H1 (cell line): ENCODE measurements at regions not wholly inside any gene's neighbourhood (a gene's known extent, or its start where the extent isn't known, plus 50 kb on each side); places are given as distances from the start of the nearest gene placed in this dataset.

Experiments used
- CTCF ChIA-PET: fragments of 300-600 bp; sonication (Branson Sonifier 250); formaldehyde crosslinking; loops from one replicate; lab custom pipeline; 2021; ENCODE audit not compliant: partially characterized antibody; lab: Charles Lee
- POLR2A ChIA-PET: fragments of 300-600 bp; sonication (Branson Sonifier 250); formaldehyde crosslinking; loops from one replicate; lab custom pipeline; 2021; ENCODE audit warnings: inconsistent platforms; ENCODE audit not compliant: partially characterized antibody; lab: Charles Lee
- DNase-seq, 2 experiments: peaks; one replicate each; pipeline versions ENCODE4 v3.0.0 to v3.0.0-alpha.2; 2010 to 2022; ENCODE audit warnings: low spot score in 2 of 2, low read depth in 1 of 2, mixed read lengths in 1 of 2
- FAIRE-seq: peaks from 2 replicates; lab custom pipeline; 2011; peaks lifted over from hg19 to GRCh38; lab: Jason Lieb, UNC
- H2AFZ ChIP-seq: 2 replicates; pipeline ENCODE4 v1.8.1; 2012; ENCODE audit warnings: low read length, inconsistent platforms
- H2AK5ac ChIP-seq: 2 replicates; pipeline ENCODE4 v1.6.1; 2013; ENCODE audit warnings: low read depth, low read length
- H2BK120ac ChIP-seq: replicated peaks from 2 replicates; pipeline ENCODE3; 2013; ENCODE audit warnings: low read depth, low read length, inconsistent platforms
- H2BK12ac ChIP-seq: 2 replicates; pipeline ENCODE4 v1.6.1; 2013; ENCODE audit warnings: low read depth, low read length
- H2BK15ac ChIP-seq: 2 replicates; pipeline ENCODE4 v1.6.1; 2013; ENCODE audit warnings: low read length
- H2BK20ac ChIP-seq: 2 replicates; pipeline ENCODE4 v1.6.1; 2013; ENCODE audit warnings: low read length
- H2BK5ac ChIP-seq: 2 replicates; pipeline ENCODE4 v1.6.1; 2013; ENCODE audit warnings: low read depth, low read length
- H3K14ac ChIP-seq: 2 replicates; pipeline ENCODE4 v1.6.1; 2013; ENCODE audit warnings: inconsistent platforms; ENCODE audit not compliant: insufficient read length
- H3K18ac ChIP-seq: 2 replicates; pipeline ENCODE4 v1.6.1; 2013; ENCODE audit warnings: low read length; ENCODE audit errors: extremely low read depth
- H3K23ac ChIP-seq: 2 replicates; pipeline ENCODE4 v1.6.1; 2013; ENCODE audit warnings: inconsistent platforms; ENCODE audit not compliant: insufficient read length
- H3K23me2 ChIP-seq: 2 replicates; pipeline ENCODE4 v1.6.1; 2013; ENCODE audit warnings: low read depth, low read length
- H3K27ac ChIP-seq: 2 replicates; pipeline ENCODE4 v1.6.1; 2011; ENCODE audit warnings: low read depth, low read length, inconsistent platforms
- H3K27me3 ChIP-seq, 4 experiments: replicated peaks in 1 of 4; 1 replicate in 1 of 4; 2 replicates in 3 of 4; pipeline versions ENCODE4 v1.6.1 to v1.8.1; 2011 to 2013; ENCODE audit warnings: low read length in 3 of 4, mild to moderate bottlenecking in 3 of 4, inconsistent platforms in 2 of 4, mixed read lengths in 2 of 4, moderate library complexity in 1 of 4; ENCODE audit not compliant: control insufficient read depth in 3 of 4, insufficient read depth in 3 of 4; ENCODE audit errors: extremely low read depth in 1 of 4
- H3K36me3 ChIP-seq, 4 experiments: 2 replicates each; pipeline versions ENCODE4 v1.6.1 to v1.8.1; 2011 to 2013; ENCODE audit warnings: mild to moderate bottlenecking in 4 of 4, low read length in 3 of 4, moderate library complexity in 2 of 4, control low read depth in 1 of 4, inconsistent platforms in 1 of 4; ENCODE audit not compliant: insufficient read depth in 4 of 4, control insufficient read depth in 2 of 4
- H3K4ac ChIP-seq: replicated peaks from 2 replicates; pipeline ENCODE3; 2013; ENCODE audit warnings: low read length, low read depth, mixed read lengths, inconsistent platforms; ENCODE audit not compliant: insufficient read length
- H3K4me1 ChIP-seq, 4 experiments: replicated peaks in 1 of 4; 1 replicate in 1 of 4; 2 replicates in 3 of 4; pipeline versions ENCODE4 v1.6.1 to v1.8.1; 2011 to 2013; ENCODE audit warnings: low read length in 3 of 4, inconsistent platforms in 2 of 4, mixed read lengths in 1 of 4; ENCODE audit not compliant: insufficient read depth in 4 of 4, control insufficient read depth in 3 of 4
- H3K4me2 ChIP-seq, 2 experiments: 2 replicates each; pipeline versions ENCODE4 v1.6.1 to v1.8.1; 2011 to 2013; ENCODE audit warnings: low read depth in 2 of 2, low read length in 2 of 2, control low read depth in 1 of 2, inconsistent platforms in 1 of 2, mild to moderate bottlenecking in 1 of 2; ENCODE audit not compliant: insufficient read depth in 1 of 2
- H3K4me3 ChIP-seq, 4 experiments: fragments of 200-600, 300-600 bp in 1 of 4; sonication (generic), shearing (Covaris generic), sonication (Bioruptor Twin) in 1 of 4; 2 replicates each; pipeline versions ENCODE4 v1.5.1 to v1.8.1; 2011 to 2016; ENCODE audit warnings: low read length in 4 of 4, low read depth in 3 of 4, control low read depth in 2 of 4, inconsistent platforms in 2 of 4, mild to moderate bottlenecking in 2 of 4, mixed read lengths in 1 of 4, moderate library complexity in 1 of 4; ENCODE audit not compliant: insufficient read depth in 2 of 4; ENCODE audit errors: extremely low read depth in 1 of 4
- H3K56ac ChIP-seq: replicated peaks from 2 replicates; pipeline ENCODE3; 2013; ENCODE audit warnings: low read depth, mild to moderate bottlenecking, mixed read lengths, low read length, inconsistent platforms; ENCODE audit not compliant: insufficient read length
- H3K79me1 ChIP-seq: 2 replicates; pipeline ENCODE4 v1.6.1; 2013; ENCODE audit warnings: low read depth, low read length, control low read depth
- H3K79me2 ChIP-seq, 2 experiments: 2 replicates each; pipeline versions ENCODE4 v1.6.1 to v1.8.1; 2012 to 2013; ENCODE audit warnings: low read length in 2 of 2, mild to moderate bottlenecking in 2 of 2, inconsistent platforms in 1 of 2; ENCODE audit not compliant: insufficient read depth in 2 of 2, control insufficient read depth in 1 of 2
- H3K9ac ChIP-seq, 4 experiments: replicated peaks in 1 of 4; 1 replicate in 1 of 4; 2 replicates in 3 of 4; pipeline versions ENCODE4 v1.6.1 to v1.8.1; 2011 to 2013; ENCODE audit warnings: low read depth in 3 of 4, low read length in 3 of 4, control low read depth in 2 of 4, mild to moderate bottlenecking in 2 of 4, moderate library complexity in 2 of 4, inconsistent platforms in 1 of 4; ENCODE audit errors: extremely low read depth in 1 of 4
- H3K9me3 ChIP-seq, 2 experiments: 2 replicates each; pipeline versions ENCODE4 v1.6.1 to v1.8.1; 2012 to 2013; ENCODE audit warnings: mild to moderate bottlenecking in 2 of 2, moderate library complexity in 2 of 2, control low read depth in 1 of 2, inconsistent platforms in 1 of 2, low read depth in 1 of 2, low read length in 1 of 2, mixed read lengths in 1 of 2; ENCODE audit not compliant: insufficient read depth in 2 of 2
- H4K20me1 ChIP-seq, 2 experiments: replicated peaks in 1 of 2; 2 replicates each; pipeline versions ENCODE3 to v1.8.1; 2011 to 2013; ENCODE audit warnings: inconsistent platforms in 2 of 2, low read length in 2 of 2, mild to moderate bottlenecking in 1 of 2; ENCODE audit not compliant: insufficient read depth in 2 of 2, control insufficient read depth in 1 of 2
- H4K5ac ChIP-seq: 2 replicates; pipeline ENCODE4 v1.6.1; 2013; ENCODE audit warnings: low read length, low read depth, mixed read lengths, inconsistent platforms; ENCODE audit not compliant: insufficient read length
- H4K8ac ChIP-seq: 2 replicates; pipeline ENCODE4 v1.8.0; 2013; ENCODE audit warnings: mild to moderate bottlenecking, moderate library complexity, low read length, inconsistent platforms; ENCODE audit not compliant: insufficient read depth; ENCODE audit errors: extremely low read depth
- H4K91ac ChIP-seq: replicated peaks from 2 replicates; pipeline ENCODE3; 2013; ENCODE audit warnings: low read length, mixed read lengths, inconsistent platforms; ENCODE audit not compliant: insufficient read length
- CTCF ChIP-seq, 3 experiments: IDR thresholded peaks; 1 replicate in 2 of 3; 2 replicates in 1 of 3; pipeline versions ENCODE4 v1.5.1 to v1.6.1; 2011; ENCODE audit warnings: low read length in 3 of 3, mild to moderate bottlenecking in 3 of 3, inconsistent platforms in 2 of 3, low read depth in 1 of 3, moderate library complexity in 1 of 3; ENCODE audit not compliant: insufficient read depth in 1 of 3; ENCODE audit errors: control extremely low read depth in 1 of 3
- POU5F1 ChIP-seq: IDR thresholded peaks from 2 replicates; pipeline ENCODE4 v1.6.1; 2011; ENCODE audit warnings: low read depth, mild to moderate bottlenecking, low read length, moderate library complexity
- RAD21 ChIP-seq, 2 experiments: IDR thresholded peaks in 1 of 2; conservative IDR thresholded peaks in 1 of 2; 2 replicates each; pipeline ENCODE4 v1.6.1; 2011; ENCODE audit warnings: low read depth in 2 of 2, low read length in 2 of 2, improper control_type of control experiment in 1 of 2, inconsistent platforms in 1 of 2, mild to moderate bottlenecking in 1 of 2, moderate library complexity in 1 of 2
- SIX5 ChIP-seq: IDR thresholded peaks from 2 replicates; pipeline ENCODE4 v1.6.1; 2011; ENCODE audit warnings: mild to moderate bottlenecking, low read depth, low read length
- SP1 ChIP-seq: IDR thresholded peaks from 2 replicates; pipeline ENCODE4 v1.6.1; 2011; ENCODE audit warnings: low read depth, low read length
- TEAD4 ChIP-seq: IDR thresholded peaks from 2 replicates; pipeline ENCODE4 v1.6.1; 2012; ENCODE audit warnings: low read depth, low read length, inconsistent platforms, mixed read lengths
- USF2 ChIP-seq: IDR thresholded peaks from 2 replicates; pipeline ENCODE4 v1.6.1; 2011; ENCODE audit warnings: low read length, improper control_type of control experiment
- WGBS, 2 experiments: shearing (Covaris generic) in 1 of 2; methylation state at CpG; one replicate each; pipeline versions ENCODE4 v1.1.6 to v1.1.7; 2013 to 2015; ENCODE audit warnings: low lambda C conversion rate in 2 of 2, mixed read lengths in 2 of 2, inconsistent platforms in 1 of 2, low coverage in 1 of 2, missing lambda C conversion rate in 1 of 2; ENCODE audit not compliant: insufficient replicate concordance in 2 of 2, insufficient coverage in 1 of 2, insufficient read length in 1 of 2; ENCODE audit errors: extremely low coverage in 1 of 2, missing lambda C conversion rate in 1 of 2; 5-methylcytosine and 5-hydroxymethylcytosine counted together

GRCh38 chr11:92136797-92137196, 87.8 kb upstream of the FAT3 start:
- Histone ChIP-seq H3K23me2 (no peaks in the 10 kb centered on the region), H3K27ac (no peak overlapping the region), H2BK5ac (no peak overlapping the region), H3K36me3 (no peaks in the 10 kb centered on the region), H3K79me2 (no peaks in the 10 kb centered on the region), H3K56ac (no peak overlapping the region), H2BK20ac (no peak overlapping the region), H3K18ac (no peak overlapping the region), H4K5ac (no peak overlapping the region), H4K8ac (no peak overlapping the region), H3K9me3 (no peaks in the 10 kb centered on the region), H3K27me3 (peaks cover 0 to 1% (median 0%) of the 10 kb centered on the region in 4 experiments; a peak in 2 of 7 replicates), H3K9ac (no peak overlapping the region), H3K14ac (no peak overlapping the region), H3K4me1 (no peaks in the 10 kb centered on the region), H4K20me1 (no peaks in the 10 kb centered on the region), H2BK15ac (no peak overlapping the region), H2BK120ac (no peak overlapping the region), H3K4ac (no peak overlapping the region), H3K4me3 (no peak overlapping the region), H2AFZ (no peak overlapping the region), H2BK12ac (no peak overlapping the region), H3K23ac (no peak overlapping the region), H4K91ac (no peak overlapping the region), H2AK5ac (no peak overlapping the region), H3K79me1 (no peaks in the 10 kb centered on the region), H3K4me2 (no peak overlapping the region)
- TF ChIP-seq SIX5 (no peak), TEAD4 (0 out of 2 replicates have a peak, but pooled peaks have one; percentile 13), USF2 (no peak), SP1 (no peak), CTCF (IDR thresholded peaks at IDR 0.05; ENCODE audit: control extremely low read depth in 1 of 3, insufficient read depth in 1 of 3, low read depth in 1 of 3, low read length in 3 of 3) (peak; percentile 52 to 94 (median 81)), POU5F1 (no peak), RAD21 (IDR thresholded peaks at IDR 0.05 in 1 of 2, conservative IDR thresholded peaks at IDR 0.05 in 1 of 2; ENCODE audit: low read depth in 2 of 2, low read length in 2 of 2) (peak; percentile 75 to 82)
- 88% methylated on average over 2 of the region's 2 CpGs; no CpG with 5 or more reads in 1 of the 2 experiments for WGBS, 2 experiments
- ChIA-PET CTCF (interaction anchor here (0.7 to 3.3 kb wide), 28 partner anchors 8 to 747 kb away, joined by 3 to 17 read pairs (median 4); no protein-coding TSS in a partner anchor), POLR2A (no interaction called here)
- FAIRE-seq, result no peak
- no peak for DNase-seq
